ENCODE measurements at regions not wholly inside any gene's neighbourhood (a gene's known extent, or its start where the extent isn't known, plus 50 kb on each side); places are given as distances from the start of the nearest gene placed in this dataset.
A peak's percentile ranks its signal among the peaks of the same experiment; 100 is the strongest.
"Not testable (repeated sequence)": the region's sequence is repeated elsewhere in the genome, so short reads cannot be mapped to it uniquely, and the experiment has no call there.

DNA sequence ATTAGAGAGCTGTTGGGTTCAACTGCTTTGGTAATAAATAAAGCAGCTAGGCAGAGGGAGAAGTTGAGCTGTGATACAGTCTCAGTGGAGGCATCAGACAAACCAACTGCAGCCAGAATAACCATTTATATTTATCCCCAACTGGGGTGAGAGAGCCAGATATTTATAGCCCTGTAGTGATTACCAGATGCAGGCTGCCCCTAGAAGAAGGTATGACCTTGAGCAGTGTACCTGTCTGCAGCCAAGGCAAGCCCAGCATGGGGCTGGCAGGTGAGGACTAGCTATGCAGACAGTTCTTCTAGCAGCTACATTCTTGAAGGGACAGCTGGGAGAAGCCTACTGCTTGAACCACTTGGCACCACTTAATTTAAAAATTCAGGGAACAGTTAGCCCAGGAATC lies 144.4 kb upstream of the EPHA3 start:
- no peak for DNase-seq

DNA sequence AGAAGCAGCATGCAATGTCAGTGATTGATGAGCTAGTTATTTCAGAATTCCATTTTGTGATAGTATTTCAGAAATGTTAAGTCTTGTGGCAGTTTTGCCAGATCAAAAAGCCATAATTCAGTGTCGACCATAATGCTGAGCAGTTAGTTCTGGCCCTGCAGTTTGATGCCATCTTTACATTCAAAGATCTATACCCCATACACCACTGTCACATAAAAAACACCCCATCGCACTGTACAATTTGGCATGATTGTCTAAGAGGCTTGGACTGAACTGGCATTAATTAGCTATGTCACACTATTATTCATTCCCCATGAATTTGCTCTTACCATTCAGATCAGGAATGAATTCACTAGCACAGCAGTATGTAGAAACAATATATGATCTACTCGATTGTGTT lies 127.7 kb upstream of the EPHA3 start:
- peak; percentile 20 for DNase-seq

- no peak for DNase-seq
These were observed 124.0 kb upstream of the EPHA3 start for GRCh38 chr3:88983458-88983857.

DNA sequence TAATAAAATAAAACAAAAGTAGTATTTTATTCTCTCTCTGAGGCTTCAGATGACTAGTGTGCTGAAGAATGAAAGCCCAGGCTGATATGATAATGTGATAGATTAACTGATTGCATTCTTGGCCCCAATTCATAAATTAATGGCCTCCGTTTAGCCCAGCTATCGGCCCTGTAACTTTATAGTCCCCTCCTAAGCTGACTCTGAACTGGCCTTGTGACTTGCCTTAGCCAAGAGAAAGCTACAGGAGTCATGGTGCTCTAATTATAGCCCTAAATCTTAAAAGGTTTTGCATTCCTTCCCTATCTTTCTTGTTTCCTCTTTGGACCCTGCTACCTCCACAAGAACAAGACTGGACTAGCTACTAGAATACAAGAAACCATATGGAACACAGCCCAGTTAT lies 123.2 kb upstream of the EPHA3 start:
- DNase-seq = no peak

- DNase-seq = no peak
These were observed 122.6 kb upstream of the EPHA3 start for GRCh38 chr3:88984832-88985231.

DNA sequence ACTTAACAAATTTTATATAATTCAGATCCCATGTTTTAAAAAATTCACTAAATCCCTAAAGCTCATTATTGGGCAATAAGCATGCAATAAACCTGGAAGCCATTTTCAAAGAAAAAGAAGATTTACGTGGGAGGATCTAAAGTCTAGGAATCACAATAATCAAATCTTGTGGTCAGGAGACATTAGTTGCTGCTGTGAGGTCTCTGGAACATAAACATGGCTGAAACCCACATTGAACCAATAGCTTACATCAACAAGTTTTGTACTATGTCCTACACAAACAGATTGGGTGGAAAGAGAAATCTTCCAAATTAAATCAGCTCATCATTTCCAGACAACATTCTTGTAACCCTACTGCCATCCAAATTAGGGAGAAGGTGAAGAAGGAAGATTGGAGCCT lies 121.9 kb upstream of the EPHA3 start:
- peak; percentile 48 for DNase-seq

DNA sequence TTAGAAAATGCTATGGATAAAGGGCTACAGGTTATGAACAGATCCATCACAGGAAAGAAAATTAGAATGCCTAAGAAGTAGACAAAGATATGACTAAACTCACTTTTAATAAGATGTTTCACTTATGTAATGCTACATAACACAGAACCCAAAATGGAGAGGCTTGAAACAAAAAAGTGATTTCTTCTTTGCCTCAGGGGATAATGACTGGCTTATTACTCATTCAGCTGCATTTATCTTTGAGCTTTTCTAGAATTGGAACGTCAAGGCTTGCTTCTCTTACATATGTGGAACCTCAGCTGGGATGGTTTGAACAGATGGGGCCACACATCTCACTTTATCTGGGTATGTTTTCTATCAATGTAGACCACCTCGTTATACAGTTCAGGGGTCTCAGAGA lies 120.6 kb upstream of the EPHA3 start:
- DNase-seq = peak; percentile 77

DNA sequence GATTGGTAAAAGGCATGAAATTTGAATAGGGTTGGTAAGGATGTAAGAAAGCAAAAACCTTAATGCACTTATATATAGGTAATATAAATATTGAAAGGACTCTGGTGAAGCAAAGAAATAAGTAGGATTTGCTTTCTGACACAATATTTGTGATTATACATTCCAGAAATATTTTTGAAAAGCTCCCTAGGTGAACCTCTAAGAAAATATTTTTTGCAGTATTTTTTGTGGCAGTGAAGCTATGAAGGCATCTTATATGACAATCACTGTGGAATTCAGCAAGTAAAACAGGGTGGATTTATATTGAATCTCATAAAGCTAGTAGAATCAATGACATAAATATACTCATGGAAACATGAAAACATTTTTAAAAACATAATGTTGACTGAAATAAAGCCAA lies 119.6 kb upstream of the EPHA3 start:
- DNase-seq = peak; percentile 24

- DNase-seq = no peak
These were observed 118.5 kb upstream of the EPHA3 start for GRCh38 chr3:88988906-88989305.

- peak; percentile 53 for DNase-seq
These were observed 115.9 kb upstream of the EPHA3 start for GRCh38 chr3:88991496-88991895.

- no peak for DNase-seq
These were observed 110.7 kb upstream of the EPHA3 start for GRCh38 chr3:88996691-88997090.

- DNase-seq = no peak
These were observed 110.2 kb upstream of the EPHA3 start for GRCh38 chr3:88997260-88997659.

- peak; percentile 28 for DNase-seq
These were observed 106.5 kb upstream of the EPHA3 start for GRCh38 chr3:89000886-89001285.

- peak; percentile 72 for DNase-seq
These were observed 105.2 kb upstream of the EPHA3 start for GRCh38 chr3:89002191-89002590.

DNA sequence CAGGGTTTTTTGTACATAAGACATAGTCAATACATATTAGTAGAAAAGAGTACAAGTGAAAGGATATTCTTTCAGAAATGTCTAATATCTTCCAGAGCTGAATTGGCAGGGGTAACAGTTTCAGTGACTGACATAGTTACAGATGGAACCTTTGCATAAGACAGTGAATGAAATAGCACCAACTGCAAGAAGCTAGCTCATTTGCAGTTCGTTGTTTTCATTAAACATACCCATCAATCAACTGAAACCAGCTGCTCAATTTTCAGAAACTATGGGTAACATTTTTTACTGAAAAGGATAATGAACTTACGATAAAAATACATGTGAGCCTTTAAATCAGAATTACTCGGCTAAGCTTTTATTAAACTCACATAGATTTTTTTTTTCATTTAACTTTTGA lies 93.9 kb upstream of the EPHA3 start:
- no peak for DNase-seq

DNA sequence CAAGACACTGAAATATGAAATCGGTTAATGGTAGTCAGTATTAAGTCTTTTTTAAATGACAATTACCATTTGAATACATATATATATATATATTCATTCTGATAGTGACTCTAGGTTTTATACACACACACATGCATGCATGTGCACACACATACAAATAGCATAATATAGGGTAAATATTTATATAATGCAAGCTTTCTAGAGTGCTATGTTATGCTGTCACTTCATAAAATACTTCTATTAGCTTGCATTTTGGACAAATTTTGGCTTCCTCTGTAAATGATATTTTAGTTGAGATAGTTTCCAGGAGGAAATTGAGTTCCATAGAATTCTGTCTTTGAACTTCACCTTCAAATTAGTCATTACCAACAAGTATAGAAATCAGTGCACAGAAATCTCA lies 89.9 kb upstream of the EPHA3 start:
- no peak for DNase-seq

DNA sequence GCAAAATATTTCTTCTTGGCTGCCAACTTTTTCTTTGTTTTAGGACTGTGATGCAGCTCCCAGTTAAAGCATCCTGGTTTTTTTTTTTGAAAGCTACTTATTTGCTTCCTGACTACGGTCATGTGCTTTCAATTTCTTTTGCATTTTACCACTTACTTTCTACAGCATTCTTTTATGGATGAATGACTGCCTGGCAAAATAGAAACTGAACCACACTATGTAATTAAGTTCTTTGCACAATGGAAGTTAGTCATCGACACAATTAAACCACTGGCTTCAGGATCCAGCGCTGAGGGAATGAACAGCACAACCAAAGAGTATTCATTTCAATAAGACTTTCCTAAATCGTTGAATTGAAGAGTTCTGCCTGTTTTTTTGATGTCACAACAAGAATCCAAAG lies 82.2 kb upstream of the EPHA3 start:
- peak; percentile 93 for DNase-seq

DNA sequence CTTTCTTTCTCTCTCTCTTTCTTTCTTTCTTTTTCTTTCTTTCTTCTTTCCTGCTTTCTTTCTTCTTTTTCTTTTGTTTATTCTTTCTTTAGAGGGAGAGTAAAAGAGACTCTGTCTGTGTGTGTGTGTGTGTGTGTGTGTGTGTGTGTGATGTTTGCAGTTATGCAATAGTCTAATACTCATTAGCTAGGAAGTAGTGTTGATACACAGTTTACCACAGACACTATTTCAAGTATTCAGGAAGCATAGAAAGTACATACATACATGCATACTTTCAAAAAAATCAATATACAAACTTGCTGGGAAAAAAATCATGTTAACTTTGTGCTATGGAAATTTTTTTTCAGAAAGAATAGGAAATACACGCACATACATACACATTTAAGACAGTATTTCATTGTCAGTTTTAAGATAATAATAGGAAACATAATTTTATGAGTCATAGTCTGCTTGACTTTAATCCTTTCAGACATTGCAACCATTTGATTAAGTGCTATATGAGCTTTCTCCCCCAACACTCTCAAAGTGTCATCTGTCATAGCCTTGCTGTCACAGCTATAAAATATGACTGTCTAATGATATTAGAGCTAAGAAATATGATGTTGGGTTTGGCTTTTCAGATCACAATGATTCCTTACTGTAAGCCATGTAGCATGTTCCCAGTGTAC lies 74.9 kb upstream of the EPHA3 start:
- peak; percentile 80 for DNase-seq

DNA sequence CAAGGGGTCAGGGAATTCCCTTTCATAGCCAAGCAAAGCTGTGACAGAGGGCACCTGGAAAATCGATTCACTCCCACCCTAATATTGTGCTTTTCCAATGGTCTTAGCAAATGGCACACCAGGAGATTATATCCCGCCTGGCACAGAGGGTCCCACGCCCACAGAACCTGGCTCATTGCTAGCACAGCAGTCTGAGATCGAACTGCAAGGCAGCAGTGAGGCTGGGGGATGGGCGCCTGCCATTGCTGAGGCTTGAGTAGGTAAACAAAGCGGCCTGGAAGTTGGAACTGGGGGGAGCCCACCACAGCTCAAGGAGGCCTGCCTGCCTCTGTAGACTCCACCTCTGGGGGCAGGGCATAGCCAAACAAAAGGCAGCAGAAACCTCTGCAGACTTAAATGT lies 72.7 kb upstream of the EPHA3 start:
- DNase-seq = not testable (repeated sequence)

DNA sequence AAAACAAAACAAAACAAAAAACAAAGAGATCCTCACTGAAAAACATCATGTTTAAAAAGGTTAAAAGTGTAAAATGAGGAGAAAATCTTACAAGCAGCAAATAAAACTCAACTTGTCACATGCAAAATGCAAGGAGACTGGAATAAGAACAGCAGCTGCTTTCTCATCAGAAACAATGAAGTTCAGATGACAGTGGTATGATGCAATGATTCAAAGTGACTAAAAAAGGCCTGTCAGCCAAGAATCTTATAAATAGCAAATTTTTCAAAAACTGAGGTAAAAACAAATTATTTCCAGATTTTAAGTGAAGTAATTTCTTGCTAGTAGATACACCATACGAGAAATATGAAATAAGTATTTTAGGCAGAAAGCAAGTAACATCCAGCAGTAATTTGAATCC lies 68.6 kb upstream of the EPHA3 start:
- DNase-seq = peak; percentile 35

- DNase-seq = peak; percentile 73
These were observed 65.1 kb upstream of the EPHA3 start for GRCh38 chr3:89042236-89042835.

DNA sequence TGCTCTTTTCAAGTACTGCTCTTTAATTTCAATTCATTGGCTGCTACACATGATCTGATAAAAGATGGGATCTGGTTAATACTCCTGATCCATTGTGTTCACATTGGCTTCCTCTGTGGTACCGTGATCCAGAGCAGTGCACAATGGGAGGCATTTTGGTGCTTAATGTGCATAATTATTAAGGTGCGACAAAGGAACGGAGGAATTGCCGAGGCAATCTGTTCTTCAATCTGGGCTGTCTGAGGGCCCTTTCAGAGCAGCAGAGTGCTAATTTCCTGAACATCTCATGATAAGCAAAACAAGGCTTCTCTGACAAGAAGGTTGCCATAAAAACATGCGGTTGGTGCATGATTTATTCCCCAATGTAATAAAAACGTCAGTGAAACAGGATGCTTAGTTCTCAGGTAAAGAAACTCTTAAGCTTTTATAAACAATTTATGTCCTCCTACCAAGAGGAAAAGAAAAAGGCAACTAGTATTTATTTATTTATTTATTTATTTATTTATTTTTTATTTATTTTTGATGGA lies 64.0 kb upstream of the EPHA3 start:
- DNase-seq = no peak

- no peak for DNase-seq
These were observed 60.8 kb upstream of the EPHA3 start for GRCh38 chr3:89046661-89047060.

DNA sequence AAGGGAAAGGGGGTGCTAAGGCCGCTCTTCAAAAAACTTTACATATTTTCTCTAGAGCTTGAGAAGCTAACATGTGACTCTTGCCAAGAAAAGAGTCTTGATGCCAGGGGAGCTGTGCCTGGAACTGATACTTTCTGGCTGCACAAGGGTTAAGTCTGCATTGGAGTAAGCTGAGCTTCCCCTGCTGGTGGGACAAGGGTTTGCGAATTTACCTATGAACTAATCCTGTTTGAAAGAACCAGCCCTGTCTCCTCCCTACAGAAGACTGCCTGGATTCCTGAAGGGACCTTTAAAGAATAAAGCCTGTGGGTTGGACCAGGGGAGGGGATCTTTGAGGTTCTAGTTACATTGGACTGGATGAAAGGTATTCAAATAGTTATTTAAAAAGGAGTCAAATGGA lies 58.3 kb upstream of the EPHA3 start:
- DNase-seq = no peak

- DNase-seq = no peak
These were observed 55.0 kb upstream of the EPHA3 start for GRCh38 chr3:89052386-89052785.

Data from fibroblast of skin of abdomen (primary cell).